Upper lobe of right lung (tissue), 1 donor: ENCODE measurements at regions not wholly inside any gene's neighbourhood (a gene's known extent, or its start where the extent isn't known, plus 50 kb on each side); places are given as distances from the start of the nearest gene placed in this dataset.

ENCODE experiments used
- ATAC-seq: fragments of 200-7000 bp; cut with Tn5 transposase; one replicate; pipeline ENCODE4 v1.9.1; 2020; ENCODE audit warnings: mild to moderate bottlenecking, moderate library complexity
- DNase-seq: peaks from one replicate; pipeline ENCODE4 v3.0.0-alpha.2; 2020
- H3K27ac ChIP-seq: fragments of 200-600 bp; one replicate; pipeline ENCODE4 v1.8.0; 2022
- H3K27me3 ChIP-seq: fragments of 200-600 bp; one replicate; pipeline ENCODE4 v1.8.0; 2022; ENCODE audit warnings: mild to moderate bottlenecking
- H3K36me3 ChIP-seq: fragments of 200-600 bp; one replicate; pipeline ENCODE4 v1.8.0; 2022
- H3K4me1 ChIP-seq: fragments of 200-600 bp; one replicate; pipeline ENCODE4 v1.8.0; 2022
- H3K4me3 ChIP-seq: fragments of 200-600 bp; one replicate; pipeline ENCODE4 v1.8.0; 2022; ENCODE audit warnings: mild to moderate bottlenecking
- H3K9me3 ChIP-seq: fragments of 200-600 bp; one replicate; pipeline ENCODE4 v1.8.0; 2022
- CTCF ChIP-seq: fragments of 200-600 bp; IDR thresholded peaks from one replicate; pipeline ENCODE4 v1.8.0; 2022; ENCODE audit warnings: antibody characterized with exemption
- intact Hi-C: fragments of 100-400 bp; cut with DNase I; formaldehyde crosslinking; loops from one replicate; pipeline ENCODE4 v1.11.0; 2022
- donor health status: DM: no; HTN: yes; CAD: no; lungs with severe emphysema.

GRCh38 chr13:104382951-104383350 is 1316.7 kb upstream of the SLC10A2 start:
- DNase-seq (no peak), ATAC-seq (no peak)
- H3K27ac ChIP-seq = no peak overlapping the region
- no peaks in the 10 kb centered on the region for H3K4me1 ChIP-seq
- H3K27me3 ChIP-seq = no peaks in the 10 kb centered on the region
- intact Hi-C loops = no loop called here
- H3K9me3 ChIP-seq = no peaks in the 10 kb centered on the region
- H3K4me3 ChIP-seq = no peak overlapping the region
- no peak for TF ChIP-seq CTCF
- H3K36me3 ChIP-seq = no peaks in the 10 kb centered on the region

GRCh38 chr13:104376588-104376987 is 1310.4 kb upstream of the SLC10A2 start:
- ATAC-seq = no peak
- no peaks in the 10 kb centered on the region for H3K4me1 ChIP-seq
- H3K4me3 ChIP-seq = no peak overlapping the region
- H3K27me3 ChIP-seq = no peaks in the 10 kb centered on the region
- no peak for DNase-seq
- intact Hi-C loops = no loop called here
- no peaks in the 10 kb centered on the region for H3K36me3 ChIP-seq
- H3K9me3 ChIP-seq = no peaks in the 10 kb centered on the region
- no peak overlapping the region for H3K27ac ChIP-seq
- no peak for TF ChIP-seq CTCF

GRCh38 chr13:104375614-104376013 is 1309.4 kb upstream of the SLC10A2 start:
- intact Hi-C loops = no loop called here
- H3K9me3 ChIP-seq = no peaks in the 10 kb centered on the region
- H3K27ac ChIP-seq = no peak overlapping the region
- H3K36me3 ChIP-seq = no peaks in the 10 kb centered on the region
- TF ChIP-seq CTCF = no peak
- H3K27me3 ChIP-seq = no peaks in the 10 kb centered on the region
- DNase-seq (no peak), ATAC-seq (no peak)
- H3K4me1 ChIP-seq = no peaks in the 10 kb centered on the region
- no peak overlapping the region for H3K4me3 ChIP-seq

- no peak for ATAC-seq
- H3K36me3 ChIP-seq = no peaks in the 10 kb centered on the region
- no peaks in the 10 kb centered on the region for H3K9me3 ChIP-seq
- intact Hi-C loops = no loop called here
- H3K27me3 ChIP-seq = no peaks in the 10 kb centered on the region
- DNase-seq = no peak
- H3K4me3 ChIP-seq = no peak overlapping the region
- no peak overlapping the region for H3K27ac ChIP-seq
- no peak for TF ChIP-seq CTCF
- H3K4me1 ChIP-seq = no peaks in the 10 kb centered on the region
Measured at GRCh38 chr13:104372095-104372655, 1306.0 kb upstream of the SLC10A2 start.

GRCh38 chr13:104365430-104365829 is 1299.2 kb upstream of the SLC10A2 start:
- Histone ChIP-seq H3K4me3 (no peak overlapping the region), H3K36me3 (no peaks in the 10 kb centered on the region), H3K27ac (no peak overlapping the region), H3K4me1 (no peaks in the 10 kb centered on the region), H3K27me3 (no peaks in the 10 kb centered on the region), H3K9me3 (no peaks in the 10 kb centered on the region)
- intact Hi-C loops = no loop called here
- TF ChIP-seq CTCF = no peak
- no peak for DNase-seq
- ATAC-seq = no peak
